H1 (cell line): ENCODE measurements at regions not wholly inside any gene's neighbourhood (a gene's known extent, or its start where the extent isn't known, plus 50 kb on each side); places are given as distances from the start of the nearest gene placed in this dataset.

Experiments
- CTCF ChIA-PET: fragments of 300-600 bp; sonication (Branson Sonifier 250); formaldehyde crosslinking; loops from one replicate; lab custom pipeline; 2021; ENCODE audit not compliant: partially characterized antibody; lab: Charles Lee
- POLR2A ChIA-PET: fragments of 300-600 bp; sonication (Branson Sonifier 250); formaldehyde crosslinking; loops from one replicate; lab custom pipeline; 2021; ENCODE audit warnings: inconsistent platforms; ENCODE audit not compliant: partially characterized antibody; lab: Charles Lee
- DNase-seq, 2 experiments: peaks; one replicate each; pipeline versions ENCODE4 v3.0.0 to v3.0.0-alpha.2; 2010 to 2022; ENCODE audit warnings: low spot score in 2 of 2, low read depth in 1 of 2, mixed read lengths in 1 of 2
- FAIRE-seq: peaks from 2 replicates; lab custom pipeline; 2011; peaks lifted over from hg19 to GRCh38; lab: Jason Lieb, UNC
- H2AFZ ChIP-seq: 2 replicates; pipeline ENCODE4 v1.8.1; 2012; ENCODE audit warnings: low read length, inconsistent platforms
- H2AK5ac ChIP-seq: 2 replicates; pipeline ENCODE4 v1.6.1; 2013; ENCODE audit warnings: low read depth, low read length
- H2BK120ac ChIP-seq: replicated peaks from 2 replicates; pipeline ENCODE3; 2013; ENCODE audit warnings: low read depth, low read length, inconsistent platforms
- H2BK12ac ChIP-seq: 2 replicates; pipeline ENCODE4 v1.6.1; 2013; ENCODE audit warnings: low read depth, low read length
- H2BK15ac ChIP-seq: 2 replicates; pipeline ENCODE4 v1.6.1; 2013; ENCODE audit warnings: low read length
- H2BK20ac ChIP-seq: 2 replicates; pipeline ENCODE4 v1.6.1; 2013; ENCODE audit warnings: low read length
- H2BK5ac ChIP-seq: 2 replicates; pipeline ENCODE4 v1.6.1; 2013; ENCODE audit warnings: low read depth, low read length
- H3K14ac ChIP-seq: 2 replicates; pipeline ENCODE4 v1.6.1; 2013; ENCODE audit warnings: inconsistent platforms; ENCODE audit not compliant: insufficient read length
- H3K18ac ChIP-seq: 2 replicates; pipeline ENCODE4 v1.6.1; 2013; ENCODE audit warnings: low read length; ENCODE audit errors: extremely low read depth
- H3K23ac ChIP-seq: 2 replicates; pipeline ENCODE4 v1.6.1; 2013; ENCODE audit warnings: inconsistent platforms; ENCODE audit not compliant: insufficient read length
- H3K23me2 ChIP-seq: 2 replicates; pipeline ENCODE4 v1.6.1; 2013; ENCODE audit warnings: low read depth, low read length
- H3K27ac ChIP-seq: 2 replicates; pipeline ENCODE4 v1.6.1; 2011; ENCODE audit warnings: low read depth, low read length, inconsistent platforms
- H3K27me3 ChIP-seq, 4 experiments: replicated peaks in 1 of 4; 1 replicate in 1 of 4; 2 replicates in 3 of 4; pipeline versions ENCODE4 v1.6.1 to v1.8.1; 2011 to 2013; ENCODE audit warnings: low read length in 3 of 4, mild to moderate bottlenecking in 3 of 4, inconsistent platforms in 2 of 4, mixed read lengths in 2 of 4, moderate library complexity in 1 of 4; ENCODE audit not compliant: control insufficient read depth in 3 of 4, insufficient read depth in 3 of 4; ENCODE audit errors: extremely low read depth in 1 of 4
- H3K36me3 ChIP-seq, 4 experiments: 2 replicates each; pipeline versions ENCODE4 v1.6.1 to v1.8.1; 2011 to 2013; ENCODE audit warnings: mild to moderate bottlenecking in 4 of 4, low read length in 3 of 4, moderate library complexity in 2 of 4, control low read depth in 1 of 4, inconsistent platforms in 1 of 4; ENCODE audit not compliant: insufficient read depth in 4 of 4, control insufficient read depth in 2 of 4
- H3K4ac ChIP-seq: replicated peaks from 2 replicates; pipeline ENCODE3; 2013; ENCODE audit warnings: low read length, low read depth, mixed read lengths, inconsistent platforms; ENCODE audit not compliant: insufficient read length
- H3K4me1 ChIP-seq, 4 experiments: replicated peaks in 1 of 4; 1 replicate in 1 of 4; 2 replicates in 3 of 4; pipeline versions ENCODE4 v1.6.1 to v1.8.1; 2011 to 2013; ENCODE audit warnings: low read length in 3 of 4, inconsistent platforms in 2 of 4, mixed read lengths in 1 of 4; ENCODE audit not compliant: insufficient read depth in 4 of 4, control insufficient read depth in 3 of 4
- H3K4me2 ChIP-seq, 2 experiments: 2 replicates each; pipeline versions ENCODE4 v1.6.1 to v1.8.1; 2011 to 2013; ENCODE audit warnings: low read depth in 2 of 2, low read length in 2 of 2, control low read depth in 1 of 2, inconsistent platforms in 1 of 2, mild to moderate bottlenecking in 1 of 2; ENCODE audit not compliant: insufficient read depth in 1 of 2
- H3K4me3 ChIP-seq, 4 experiments: fragments of 200-600, 300-600 bp in 1 of 4; sonication (generic), shearing (Covaris generic), sonication (Bioruptor Twin) in 1 of 4; 2 replicates each; pipeline versions ENCODE4 v1.5.1 to v1.8.1; 2011 to 2016; ENCODE audit warnings: low read length in 4 of 4, low read depth in 3 of 4, control low read depth in 2 of 4, inconsistent platforms in 2 of 4, mild to moderate bottlenecking in 2 of 4, mixed read lengths in 1 of 4, moderate library complexity in 1 of 4; ENCODE audit not compliant: insufficient read depth in 2 of 4; ENCODE audit errors: extremely low read depth in 1 of 4
- H3K56ac ChIP-seq: replicated peaks from 2 replicates; pipeline ENCODE3; 2013; ENCODE audit warnings: low read depth, mild to moderate bottlenecking, mixed read lengths, low read length, inconsistent platforms; ENCODE audit not compliant: insufficient read length
- H3K79me1 ChIP-seq: 2 replicates; pipeline ENCODE4 v1.6.1; 2013; ENCODE audit warnings: low read depth, low read length, control low read depth
- H3K79me2 ChIP-seq, 2 experiments: 2 replicates each; pipeline versions ENCODE4 v1.6.1 to v1.8.1; 2012 to 2013; ENCODE audit warnings: low read length in 2 of 2, mild to moderate bottlenecking in 2 of 2, inconsistent platforms in 1 of 2; ENCODE audit not compliant: insufficient read depth in 2 of 2, control insufficient read depth in 1 of 2
- H3K9ac ChIP-seq, 4 experiments: replicated peaks in 1 of 4; 1 replicate in 1 of 4; 2 replicates in 3 of 4; pipeline versions ENCODE4 v1.6.1 to v1.8.1; 2011 to 2013; ENCODE audit warnings: low read depth in 3 of 4, low read length in 3 of 4, control low read depth in 2 of 4, mild to moderate bottlenecking in 2 of 4, moderate library complexity in 2 of 4, inconsistent platforms in 1 of 4; ENCODE audit errors: extremely low read depth in 1 of 4
- H3K9me3 ChIP-seq, 2 experiments: 2 replicates each; pipeline versions ENCODE4 v1.6.1 to v1.8.1; 2012 to 2013; ENCODE audit warnings: mild to moderate bottlenecking in 2 of 2, moderate library complexity in 2 of 2, control low read depth in 1 of 2, inconsistent platforms in 1 of 2, low read depth in 1 of 2, low read length in 1 of 2, mixed read lengths in 1 of 2; ENCODE audit not compliant: insufficient read depth in 2 of 2
- H4K20me1 ChIP-seq, 2 experiments: replicated peaks in 1 of 2; 2 replicates each; pipeline versions ENCODE3 to v1.8.1; 2011 to 2013; ENCODE audit warnings: inconsistent platforms in 2 of 2, low read length in 2 of 2, mild to moderate bottlenecking in 1 of 2; ENCODE audit not compliant: insufficient read depth in 2 of 2, control insufficient read depth in 1 of 2
- H4K5ac ChIP-seq: 2 replicates; pipeline ENCODE4 v1.6.1; 2013; ENCODE audit warnings: low read length, low read depth, mixed read lengths, inconsistent platforms; ENCODE audit not compliant: insufficient read length
- H4K8ac ChIP-seq: 2 replicates; pipeline ENCODE4 v1.8.0; 2013; ENCODE audit warnings: mild to moderate bottlenecking, moderate library complexity, low read length, inconsistent platforms; ENCODE audit not compliant: insufficient read depth; ENCODE audit errors: extremely low read depth
- H4K91ac ChIP-seq: replicated peaks from 2 replicates; pipeline ENCODE3; 2013; ENCODE audit warnings: low read length, mixed read lengths, inconsistent platforms; ENCODE audit not compliant: insufficient read length
- CBX8 ChIP-seq: fragments of 300-800, 300-1000 bp; sonication (generic); IDR thresholded peaks from 2 replicates; pipeline ENCODE4 v1.7.1; 2016; ENCODE audit warnings: low read depth, low read length, borderline replicate concordance
- CHD2 ChIP-seq: IDR thresholded peaks from 2 replicates; pipeline ENCODE4 v1.6.1; 2012; ENCODE audit warnings: low read length, improper control_type of control experiment
- EP300 ChIP-seq, 2 experiments: IDR thresholded peaks; 1 replicate in 1 of 2; 2 replicates in 1 of 2; pipeline ENCODE4 v1.6.1; 2011 to 2012; ENCODE audit warnings: low read depth in 2 of 2, low read length in 2 of 2, mild to moderate bottlenecking in 2 of 2, borderline replicate concordance in 1 of 2, inconsistent platforms in 1 of 2, moderate library complexity in 1 of 2
- FOSL1 ChIP-seq: IDR thresholded peaks from 2 replicates; pipeline ENCODE4 v1.6.1; 2011; ENCODE audit warnings: mild to moderate bottlenecking, low read depth, low read length, moderate library complexity; ENCODE audit not compliant: insufficient read depth
- HDAC2 ChIP-seq, 2 experiments: fragments of 300-600 bp in 1 of 2; sonication (generic) in 1 of 2; IDR thresholded peaks; 2 replicates each; pipeline ENCODE4 v1.6.1; 2011 to 2012; ENCODE audit warnings: low read depth in 2 of 2, low read length in 2 of 2, mild to moderate bottlenecking in 2 of 2, moderate library complexity in 2 of 2, borderline replicate concordance in 1 of 2, inconsistent platforms in 1 of 2
- KDM4A ChIP-seq: IDR thresholded peaks from one replicate; pipeline ENCODE4 v1.7.1; 2012; ENCODE audit warnings: low read depth, mild to moderate bottlenecking, moderate library complexity, low read length, inconsistent platforms; ENCODE audit not compliant: severe bottlenecking
- POU5F1 ChIP-seq: IDR thresholded peaks from 2 replicates; pipeline ENCODE4 v1.6.1; 2011; ENCODE audit warnings: low read depth, mild to moderate bottlenecking, low read length, moderate library complexity
- SIRT6 ChIP-seq: IDR thresholded peaks from one replicate; pipeline ENCODE4 v1.7.1; 2012; ENCODE audit warnings: low read length, inconsistent platforms
- SP4 ChIP-seq: IDR thresholded peaks from 2 replicates; pipeline ENCODE4 v1.6.1; 2012; ENCODE audit warnings: low read length, inconsistent platforms
- TAF1 ChIP-seq: IDR thresholded peaks from 2 replicates; pipeline ENCODE4 v1.6.1; 2011; ENCODE audit warnings: mild to moderate bottlenecking, low read depth, low read length
- WGBS, 2 experiments: shearing (Covaris generic) in 1 of 2; methylation state at CpG; one replicate each; pipeline versions ENCODE4 v1.1.6 to v1.1.7; 2013 to 2015; ENCODE audit warnings: low lambda C conversion rate in 2 of 2, mixed read lengths in 2 of 2, inconsistent platforms in 1 of 2, low coverage in 1 of 2, missing lambda C conversion rate in 1 of 2; ENCODE audit not compliant: insufficient replicate concordance in 2 of 2, insufficient coverage in 1 of 2, insufficient read length in 1 of 2; ENCODE audit errors: extremely low coverage in 1 of 2, missing lambda C conversion rate in 1 of 2; 5-methylcytosine and 5-hydroxymethylcytosine counted together
- TF ChIP-seq, protein P1 (sequence below): IDR thresholded peaks from 2 replicates; pipeline ENCODE4 v1.6.1; 2011; ENCODE audit warnings: low read length, improper control_type of control experiment
- TF ChIP-seq, protein P2 (sequence below): IDR thresholded peaks from 2 replicates; pipeline ENCODE4 v1.6.1; 2012; ENCODE audit warnings: low read length, inconsistent platforms

DNA sequence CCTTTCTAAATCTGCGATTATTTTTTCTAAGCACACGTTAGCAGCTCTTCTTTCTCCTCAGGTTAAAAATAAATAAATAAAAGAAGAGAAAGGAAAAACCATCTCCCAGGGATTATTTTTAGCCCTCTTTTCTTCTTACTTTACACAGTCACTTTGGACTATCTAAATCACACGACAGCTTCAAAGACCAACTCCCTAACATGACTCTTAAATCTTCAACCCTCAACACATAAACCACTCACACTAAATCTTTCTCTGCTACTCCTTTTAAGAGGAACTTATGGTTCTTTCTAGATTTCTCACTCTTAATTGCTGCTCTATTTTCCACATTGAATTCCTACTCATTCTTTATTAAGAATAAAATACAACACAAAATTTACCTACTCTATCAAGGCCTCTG, 1095.0 kb upstream of the B3GALT2 start:
- Histone ChIP-seq H3K56ac (no peak overlapping the region), H3K27me3 (no peaks in the 10 kb centered on the region), H2AK5ac (no peak overlapping the region), H4K20me1 (no peaks in the 10 kb centered on the region), H3K18ac (no peak overlapping the region), H3K14ac (no peak overlapping the region), H3K4me3 (no peak overlapping the region), H2BK20ac (no peak overlapping the region), H2BK12ac (no peak overlapping the region), H3K27ac (no peak overlapping the region), H2BK5ac (no peak overlapping the region), H4K91ac (no peak overlapping the region), H3K23ac (no peak overlapping the region), H2BK15ac (no peak overlapping the region), H3K4ac (no peak overlapping the region), H4K8ac (no peak overlapping the region), H2BK120ac (no peak overlapping the region), H3K79me2 (no peaks in the 10 kb centered on the region), H3K4me1 (no peaks in the 10 kb centered on the region), H4K5ac (no peak overlapping the region), H3K36me3 (no peaks in the 10 kb centered on the region), H3K79me1 (no peaks in the 10 kb centered on the region), H3K23me2 (no peaks in the 10 kb centered on the region; the same call in 1 of the 2 replicates), H3K4me2 (no peak overlapping the region), H3K9ac (no peak overlapping the region), H2AFZ (no peak overlapping the region), H3K9me3 (no peaks in the 10 kb centered on the region)
- WGBS, 2 experiments, result 100% methylated on average over 3 of the region's 3 CpGs; no CpG with 5 or more reads in 1 of the 2 experiments
- ChIA-PET CTCF (no interaction called here), POLR2A (no interaction called here)
- FAIRE-seq (no peak), DNase-seq (no peak)
- TF ChIP-seq, protein P1, sequence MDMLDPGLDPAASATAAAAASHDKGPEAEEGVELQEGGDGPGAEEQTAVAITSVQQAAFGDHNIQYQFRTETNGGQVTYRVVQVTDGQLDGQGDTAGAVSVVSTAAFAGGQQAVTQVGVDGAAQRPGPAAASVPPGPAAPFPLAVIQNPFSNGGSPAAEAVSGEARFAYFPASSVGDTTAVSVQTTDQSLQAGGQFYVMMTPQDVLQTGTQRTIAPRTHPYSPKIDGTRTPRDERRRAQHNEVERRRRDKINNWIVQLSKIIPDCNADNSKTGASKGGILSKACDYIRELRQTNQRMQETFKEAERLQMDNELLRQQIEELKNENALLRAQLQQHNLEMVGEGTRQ, result no peak
- no peak for TF ChIP-seq CBX8
- TF ChIP-seq FOSL1, result no peak
- no peak for TF ChIP-seq SIRT6
- TF ChIP-seq KDM4A, result no peak
- TF ChIP-seq CHD2, result no peak
- no peak for TF ChIP-seq POU5F1
- no peak for TF ChIP-seq EP300 (IDR thresholded peaks at IDR 0.05; ENCODE audit: borderline replicate concordance in 1 of 2, low read depth in 2 of 2, low read length in 2 of 2)
- TF ChIP-seq TAF1, result no peak
- TF ChIP-seq, protein P2, sequence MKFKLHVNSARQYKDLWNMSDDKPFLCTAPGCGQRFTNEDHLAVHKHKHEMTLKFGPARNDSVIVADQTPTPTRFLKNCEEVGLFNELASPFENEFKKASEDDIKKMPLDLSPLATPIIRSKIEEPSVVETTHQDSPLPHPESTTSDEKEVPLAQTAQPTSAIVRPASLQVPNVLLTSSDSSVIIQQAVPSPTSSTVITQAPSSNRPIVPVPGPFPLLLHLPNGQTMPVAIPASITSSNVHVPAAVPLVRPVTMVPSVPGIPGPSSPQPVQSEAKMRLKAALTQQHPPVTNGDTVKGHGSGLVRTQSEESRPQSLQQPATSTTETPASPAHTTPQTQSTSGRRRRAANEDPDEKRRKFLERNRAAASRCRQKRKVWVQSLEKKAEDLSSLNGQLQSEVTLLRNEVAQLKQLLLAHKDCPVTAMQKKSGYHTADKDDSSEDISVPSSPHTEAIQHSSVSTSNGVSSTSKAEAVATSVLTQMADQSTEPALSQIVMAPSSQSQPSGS, result no peak
- no peak for TF ChIP-seq HDAC2 (IDR thresholded peaks at IDR 0.05; ENCODE audit: borderline replicate concordance in 1 of 2, low read depth in 2 of 2, low read length in 2 of 2)
- no peak for TF ChIP-seq SP4
